ENCODE measurements at regions not wholly inside any gene's neighbourhood (a gene's known extent, or its start where the extent isn't known, plus 50 kb on each side); places are given as distances from the start of the nearest gene placed in this dataset.

GRCh38 chr10:118910702-118911101, 118.8 kb upstream of the NANOS1 start:
- DNase-seq (ENCODE audit: low spot score), result no peak
- TF ChIP-seq CTCF (IDR thresholded peaks at IDR 0.05), result no peak
- no peak for ATAC-seq (ENCODE audit: low FRiP score)

- no peak for TF ChIP-seq CTCF (IDR thresholded peaks at IDR 0.05)
- no peak for DNase-seq (ENCODE audit: low spot score)
- no peak for ATAC-seq (ENCODE audit: low FRiP score)
Measured at GRCh38 chr10:118911363-118911762, 118.2 kb upstream of the NANOS1 start.

- ATAC-seq (ENCODE audit: low FRiP score), result no peak
- TF ChIP-seq CTCF (IDR thresholded peaks at IDR 0.05), result no peak
- DNase-seq (ENCODE audit: low spot score), result no peak
Measured at GRCh38 chr10:118912961-118913600, 116.4 kb upstream of the NANOS1 start.

GRCh38 chr10:118913825-118914224, 115.7 kb upstream of the NANOS1 start:
- no peak for DNase-seq (ENCODE audit: low spot score)
- no peak for ATAC-seq (ENCODE audit: low FRiP score)

GRCh38 chr10:118914629-118915028, 114.9 kb upstream of the NANOS1 start:
- no peak for TF ChIP-seq CTCF (IDR thresholded peaks at IDR 0.05)
- DNase-seq (ENCODE audit: low spot score) (no peak), ATAC-seq (ENCODE audit: low FRiP score) (no peak)

More at GRCh38 chr10:118913825-118914224, 115.7 kb upstream of the NANOS1 start:
- no peak for TF ChIP-seq CTCF (IDR thresholded peaks at IDR 0.05)

- no peak for TF ChIP-seq CTCF (IDR thresholded peaks at IDR 0.05)
- DNase-seq (ENCODE audit: low spot score), result no peak
- no peak for ATAC-seq (ENCODE audit: low FRiP score)
Measured at GRCh38 chr10:118915161-118915560, 114.4 kb upstream of the NANOS1 start.

GRCh38 chr10:118916777-118917176, 112.7 kb upstream of the NANOS1 start:
- ATAC-seq (ENCODE audit: low FRiP score) (no peak), DNase-seq (ENCODE audit: low spot score) (no peak)
- TF ChIP-seq CTCF (IDR thresholded peaks at IDR 0.05), result no peak

Measured in omental fat pad (tissue), 3 donors.